Right atrium auricular region (tissue), 2 donors: ENCODE measurements at regions not wholly inside any gene's neighbourhood (a gene's known extent, or its start where the extent isn't known, plus 50 kb on each side); places are given as distances from the start of the nearest gene placed in this dataset.

Experiments
- DNase-seq: peaks from one replicate; pipeline ENCODE4 v3.0.0-alpha.2; 2019; ENCODE audit warnings: low spot score
- H3K27ac ChIP-seq, 2 donors: fragments of 200-600 bp; sonication (generic); 1 replicate in 1 of 2; 2 replicates in 1 of 2; pipeline ENCODE4 v1.5.1; 2016 to 2019
- H3K27me3 ChIP-seq, 2 donors: fragments of 200-600 bp; sonication (generic); one replicate each; pipeline versions ENCODE4 v1.5.1 to v1.6.0; 2017 to 2019
- H3K36me3 ChIP-seq: fragments of 200-600 bp; sonication (generic); one replicate; pipeline ENCODE4 v1.5.1; 2016
- H3K4me1 ChIP-seq, 2 donors: fragments of 200-600 bp; sonication (generic); one replicate each; pipeline versions ENCODE4 v1.5.1 to v1.6.0; 2017 to 2019
- H3K4me3 ChIP-seq, 2 donors: fragments of 200-600 bp; sonication (generic); 1 replicate in 1 of 2; 2 replicates in 1 of 2; pipeline ENCODE4 v1.5.1; 2017 to 2019; ENCODE audit warnings: mild to moderate bottlenecking in 1 of 2, moderate library complexity in 1 of 2
- H3K9me3 ChIP-seq, 2 donors: fragments of 200-600 bp; sonication (generic); one replicate each; pipeline ENCODE4 v1.5.1; 2019
- TF ChIP-seq, protein P1 (sequence below), 2 donors: fragments of 200-600 bp; sonication (generic); IDR thresholded peaks; one replicate each; pipeline ENCODE4 v1.5.1; 2019; ENCODE audit warnings: antibody characterized with exemption in 2 of 2

DNA sequence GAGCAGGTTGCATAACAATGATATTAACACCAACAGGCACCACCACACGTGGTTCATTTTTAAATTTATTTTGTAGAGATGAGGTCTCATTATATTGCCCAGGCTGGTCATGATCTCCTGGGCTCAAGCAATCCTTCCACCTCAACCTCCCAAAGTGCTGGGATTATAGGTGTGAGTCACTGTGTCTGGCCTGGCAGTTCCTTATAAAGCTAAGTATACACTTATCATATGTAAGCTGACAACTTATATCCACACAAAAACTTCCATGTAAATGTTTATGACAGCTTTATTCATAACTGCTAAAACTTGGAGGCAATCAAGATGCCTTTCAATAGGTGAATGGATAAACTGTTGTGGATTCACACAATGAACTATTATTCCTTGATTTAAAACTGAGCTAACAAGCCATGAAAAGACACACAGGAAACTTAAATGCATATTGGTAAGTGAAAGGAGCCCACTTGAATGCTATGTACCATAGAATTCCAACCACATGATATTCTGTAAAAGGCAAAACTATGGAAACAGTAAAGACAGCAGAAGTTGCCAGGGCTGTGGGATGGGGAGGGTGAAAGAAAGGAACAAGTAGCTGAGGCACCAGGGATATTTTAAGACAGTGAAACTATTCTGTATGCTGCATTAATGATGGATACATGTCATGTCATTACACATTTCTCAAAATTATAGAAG, 156.5 kb upstream of the KCNJ18 start:
- H3K27me3 ChIP-seq = no peaks in the 10 kb centered on the region
- H3K9me3 ChIP-seq = peaks cover 6 to 27% of the 10 kb centered on the region in 2 donors
- peaks cover 15% of the 10 kb centered on the region for H3K36me3 ChIP-seq
- no peak for DNase-seq
- no peak overlapping the region for H3K27ac ChIP-seq
- TF ChIP-seq, protein P1, sequence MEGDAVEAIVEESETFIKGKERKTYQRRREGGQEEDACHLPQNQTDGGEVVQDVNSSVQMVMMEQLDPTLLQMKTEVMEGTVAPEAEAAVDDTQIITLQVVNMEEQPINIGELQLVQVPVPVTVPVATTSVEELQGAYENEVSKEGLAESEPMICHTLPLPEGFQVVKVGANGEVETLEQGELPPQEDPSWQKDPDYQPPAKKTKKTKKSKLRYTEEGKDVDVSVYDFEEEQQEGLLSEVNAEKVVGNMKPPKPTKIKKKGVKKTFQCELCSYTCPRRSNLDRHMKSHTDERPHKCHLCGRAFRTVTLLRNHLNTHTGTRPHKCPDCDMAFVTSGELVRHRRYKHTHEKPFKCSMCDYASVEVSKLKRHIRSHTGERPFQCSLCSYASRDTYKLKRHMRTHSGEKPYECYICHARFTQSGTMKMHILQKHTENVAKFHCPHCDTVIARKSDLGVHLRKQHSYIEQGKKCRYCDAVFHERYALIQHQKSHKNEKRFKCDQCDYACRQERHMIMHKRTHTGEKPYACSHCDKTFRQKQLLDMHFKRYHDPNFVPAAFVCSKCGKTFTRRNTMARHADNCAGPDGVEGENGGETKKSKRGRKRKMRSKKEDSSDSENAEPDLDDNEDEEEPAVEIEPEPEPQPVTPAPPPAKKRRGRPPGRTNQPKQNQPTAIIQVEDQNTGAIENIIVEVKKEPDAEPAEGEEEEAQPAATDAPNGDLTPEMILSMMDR (IDR thresholded peaks at IDR 0.05) = no peak
- H3K4me3 ChIP-seq = no peak overlapping the region
- no peaks in the 10 kb centered on the region for H3K4me1 ChIP-seq

DNA sequence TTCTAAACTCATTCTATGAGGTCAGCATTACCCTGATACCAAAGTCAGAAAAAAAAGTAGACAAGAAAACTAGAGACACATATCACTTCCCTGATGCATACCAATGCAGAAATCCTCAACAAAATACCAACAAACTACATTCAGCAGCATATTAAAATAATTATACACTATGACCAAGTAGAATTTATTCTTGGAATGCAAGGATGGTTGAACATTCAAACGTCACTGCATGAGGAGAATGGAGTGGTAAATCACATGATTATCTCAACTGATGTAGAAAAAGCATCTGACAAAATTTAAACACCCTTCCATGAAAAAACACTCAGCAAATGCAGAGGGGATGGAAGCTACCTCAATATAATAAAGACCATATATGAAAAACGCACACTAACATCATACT, 155.0 kb upstream of the KCNJ18 start:
- Histone ChIP-seq H3K4me1 (no peaks in the 10 kb centered on the region), H3K27me3 (no peaks in the 10 kb centered on the region), H3K4me3 (no peak overlapping the region), H3K36me3 (peaks cover 15% of the 10 kb centered on the region), H3K9me3 (peaks cover 6 to 27% of the 10 kb centered on the region in 2 donors), H3K27ac (no peak overlapping the region)
- TF ChIP-seq, protein P1 (IDR thresholded peaks at IDR 0.05) = no peak
- DNase-seq = no peak

DNA sequence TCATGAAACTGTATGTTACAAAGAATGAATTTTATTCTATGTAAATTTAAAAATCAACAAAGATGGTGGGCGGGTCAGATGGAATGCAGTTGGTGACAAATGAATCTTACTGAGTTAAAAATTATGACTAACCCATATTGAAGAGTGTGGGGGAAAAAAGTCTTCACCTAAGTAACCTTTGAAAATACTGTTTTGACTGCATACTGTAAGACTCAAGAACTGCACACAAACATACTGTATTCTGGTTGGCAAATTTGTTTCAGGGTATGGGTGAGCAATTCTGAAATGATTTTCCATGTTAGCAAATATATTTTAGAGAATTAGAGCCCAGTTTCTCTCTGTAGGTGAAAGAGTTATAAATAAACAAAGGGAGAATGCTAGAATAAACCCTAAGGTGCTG, 153.7 kb upstream of the KCNJ18 start:
- H3K4me1 ChIP-seq = no peaks in the 10 kb centered on the region
- H3K9me3 ChIP-seq = peaks cover 6 to 27% of the 10 kb centered on the region in 2 donors
- no peak overlapping the region for H3K27ac ChIP-seq
- H3K4me3 ChIP-seq = no peak overlapping the region
- no peak for DNase-seq
- TF ChIP-seq, protein P1 (IDR thresholded peaks at IDR 0.05) = no peak
- no peaks in the 10 kb centered on the region for H3K27me3 ChIP-seq
- peaks cover 15% of the 10 kb centered on the region for H3K36me3 ChIP-seq

DNA sequence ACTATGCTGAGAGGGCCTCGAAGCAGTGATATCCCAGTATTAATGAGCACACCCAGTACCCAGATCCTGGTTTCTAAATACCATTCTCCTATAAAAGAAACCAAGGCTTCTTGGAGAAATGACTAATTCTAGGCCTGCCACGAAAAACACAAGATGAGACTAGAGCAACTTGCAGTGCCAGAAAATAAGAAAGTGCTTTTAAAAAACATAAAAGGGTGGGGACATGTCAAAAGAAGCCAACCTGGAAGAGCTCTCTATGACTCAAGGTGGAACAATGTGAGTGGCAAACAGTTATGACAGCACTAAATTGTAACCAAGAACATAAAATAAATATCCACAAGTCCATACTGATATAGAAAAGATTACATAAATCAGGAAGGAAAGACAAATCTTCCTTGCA, 153.2 kb upstream of the KCNJ18 start:
- Histone ChIP-seq H3K4me1 (no peaks in the 10 kb centered on the region), H3K9me3 (peaks cover 6 to 27% of the 10 kb centered on the region in 2 donors), H3K27me3 (no peaks in the 10 kb centered on the region), H3K27ac (no peak overlapping the region), H3K4me3 (no peak overlapping the region), H3K36me3 (peaks cover 13% of the 10 kb centered on the region)
- DNase-seq = no peak
- TF ChIP-seq, protein P1 (IDR thresholded peaks at IDR 0.05) = no peak

DNA sequence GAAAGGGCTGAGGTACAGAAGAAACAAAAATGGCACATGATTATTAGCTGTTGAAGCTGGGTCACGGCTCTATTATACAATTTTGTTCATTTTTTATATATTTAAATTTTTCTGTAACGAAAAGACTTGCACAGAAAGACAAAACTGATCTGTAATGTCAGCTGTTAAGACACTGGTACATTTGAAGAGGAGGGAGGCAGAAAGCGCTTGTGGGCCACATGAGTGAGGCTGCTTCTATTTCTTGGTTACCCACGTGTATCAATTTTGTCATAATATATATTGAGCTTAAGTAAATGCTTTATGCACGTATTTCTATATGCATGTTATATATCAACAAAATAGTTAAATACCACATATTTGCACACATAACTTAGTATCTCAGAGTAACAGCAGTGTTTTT, 151.8 kb upstream of the KCNJ18 start:
- TF ChIP-seq, protein P1 (IDR thresholded peaks at IDR 0.05) = no peak
- no peak for DNase-seq
- Histone ChIP-seq H3K4me1 (no peaks in the 10 kb centered on the region), H3K9me3 (peaks cover 6 to 27% of the 10 kb centered on the region in 2 donors), H3K27ac (no peak overlapping the region), H3K27me3 (no peaks in the 10 kb centered on the region), H3K4me3 (no peak overlapping the region), H3K36me3 (no peaks in the 10 kb centered on the region)

DNA sequence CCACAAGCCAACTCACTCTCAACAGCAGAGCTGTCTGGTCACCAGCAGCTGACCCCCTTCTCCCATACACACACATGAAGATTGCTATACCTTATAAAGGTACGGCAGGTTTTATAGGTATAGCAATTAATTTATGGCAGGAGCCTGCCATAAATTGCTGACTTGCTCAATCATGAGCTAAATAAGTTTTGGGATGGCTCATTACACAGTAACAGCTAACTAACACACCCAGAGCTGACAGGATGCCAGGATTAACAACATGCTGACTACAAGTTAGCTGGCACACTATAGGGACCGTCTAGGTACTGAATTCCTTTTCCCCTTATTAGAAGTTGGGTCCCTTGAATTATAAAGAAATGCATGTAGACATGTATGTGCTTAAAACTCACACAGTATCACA, 150.3 kb upstream of the KCNJ18 start:
- H3K27me3 ChIP-seq = no peaks in the 10 kb centered on the region
- H3K27ac ChIP-seq = no peak overlapping the region
- H3K4me1 ChIP-seq = no peaks in the 10 kb centered on the region
- TF ChIP-seq, protein P1 (IDR thresholded peaks at IDR 0.05) = no peak
- H3K9me3 ChIP-seq = peaks cover 6 to 22% of the 10 kb centered on the region in 2 donors
- no peaks in the 10 kb centered on the region for H3K36me3 ChIP-seq
- H3K4me3 ChIP-seq = no peak overlapping the region
- no peak for DNase-seq
